ENCODE measurements at regions not wholly inside any gene's neighbourhood (a gene's known extent, or its start where the extent isn't known, plus 50 kb on each side); places are given as distances from the start of the nearest gene placed in this dataset.

- TF ChIP-seq, protein P1, sequence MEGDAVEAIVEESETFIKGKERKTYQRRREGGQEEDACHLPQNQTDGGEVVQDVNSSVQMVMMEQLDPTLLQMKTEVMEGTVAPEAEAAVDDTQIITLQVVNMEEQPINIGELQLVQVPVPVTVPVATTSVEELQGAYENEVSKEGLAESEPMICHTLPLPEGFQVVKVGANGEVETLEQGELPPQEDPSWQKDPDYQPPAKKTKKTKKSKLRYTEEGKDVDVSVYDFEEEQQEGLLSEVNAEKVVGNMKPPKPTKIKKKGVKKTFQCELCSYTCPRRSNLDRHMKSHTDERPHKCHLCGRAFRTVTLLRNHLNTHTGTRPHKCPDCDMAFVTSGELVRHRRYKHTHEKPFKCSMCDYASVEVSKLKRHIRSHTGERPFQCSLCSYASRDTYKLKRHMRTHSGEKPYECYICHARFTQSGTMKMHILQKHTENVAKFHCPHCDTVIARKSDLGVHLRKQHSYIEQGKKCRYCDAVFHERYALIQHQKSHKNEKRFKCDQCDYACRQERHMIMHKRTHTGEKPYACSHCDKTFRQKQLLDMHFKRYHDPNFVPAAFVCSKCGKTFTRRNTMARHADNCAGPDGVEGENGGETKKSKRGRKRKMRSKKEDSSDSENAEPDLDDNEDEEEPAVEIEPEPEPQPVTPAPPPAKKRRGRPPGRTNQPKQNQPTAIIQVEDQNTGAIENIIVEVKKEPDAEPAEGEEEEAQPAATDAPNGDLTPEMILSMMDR (conservative IDR thresholded peaks at IDR 0.05; ENCODE audit: low read depth, low read length) = no peak
- TF ChIP-seq EZH2 (IDR thresholded peaks at IDR 0.05; ENCODE audit: low read length, unreplicated experiment) = no peak
Measured at GRCh38 chr2:212912445-212913103, 238.8 kb downstream of the IKZF2 start.

Data from PC-3 (cell line).